T-helper 2 cell treated with Interferon-gamma antibody and Interleukin-4, amounts not matched to agents 100 ng/mL and 5 ng/mL, for 36 hours (primary cell): ENCODE measurements at regions not wholly inside any gene's neighbourhood (a gene's known extent, or its start where the extent isn't known, plus 50 kb on each side); places are given as distances from the start of the nearest gene placed in this dataset.

ENCODE experiments used
- intact Hi-C: fragments of 100-400 bp; cut with micrococcal nuclease; formaldehyde crosslinking; loops from one replicate; pipeline ENCODE4 v1.15.1; 2023

GRCh38 chr6:15995493-15995892, 133.4 kb upstream of the MYLIP start:
- intact Hi-C loops, result no loop called here

- intact Hi-C loops, result no loop called here
These were observed 133.9 kb upstream of the MYLIP start for GRCh38 chr6:15994814-15995459.

- intact Hi-C loops, result no loop called here
These were observed 135.1 kb upstream of the MYLIP start for GRCh38 chr6:15993716-15994228.

GRCh38 chr6:15990179-15990578, 138.7 kb upstream of the MYLIP start:
- intact Hi-C loops, result no loop called here

- intact Hi-C loops, result no loop called here
These were observed 139.5 kb upstream of the MYLIP start for GRCh38 chr6:15989397-15989796.

GRCh38 chr6:15987569-15987968, 141.3 kb upstream of the MYLIP start:
- intact Hi-C loops, result no loop called here

GRCh38 chr6:15986027-15986629, 142.8 kb upstream of the MYLIP start:
- intact Hi-C loops, result no loop called here

GRCh38 chr6:15985379-15985959, 143.4 kb upstream of the MYLIP start:
- intact Hi-C loops, result no loop called here

- intact Hi-C loops, result no loop called here
These were observed 146.9 kb upstream of the MYLIP start for GRCh38 chr6:15981956-15982355.

GRCh38 chr6:15980801-15981200, 148.1 kb upstream of the MYLIP start:
- intact Hi-C loops, result no loop called here

GRCh38 chr6:15978426-15978825, 150.5 kb upstream of the MYLIP start:
- intact Hi-C loops, result no loop called here

- intact Hi-C loops, result no loop called here
These were observed 151.8 kb upstream of the MYLIP start for GRCh38 chr6:15977050-15977449.

GRCh38 chr6:15974817-15975216, 154.1 kb upstream of the MYLIP start:
- intact Hi-C loops, result no loop called here

GRCh38 chr6:15970517-15970916, 158.4 kb upstream of the MYLIP start:
- intact Hi-C loops, result no loop called here

- intact Hi-C loops, result no loop called here
These were observed 159.6 kb upstream of the MYLIP start for GRCh38 chr6:15969236-15969778.

GRCh38 chr6:15968519-15968918, 160.4 kb upstream of the MYLIP start:
- intact Hi-C loops, result no loop called here

GRCh38 chr6:15966000-15966520, 162.8 kb upstream of the MYLIP start:
- intact Hi-C loops, result no loop called here

GRCh38 chr6:15962449-15962764, 166.5 kb upstream of the MYLIP start:
- intact Hi-C loops, result loop anchor here (5.0 kb wide), 2 partner anchors 60 to 170 kb away; no protein-coding TSS in a partner anchor

GRCh38 chr6:15961635-15962448, 167.0 kb upstream of the MYLIP start:
- intact Hi-C loops, result loop anchor here (5.0 kb wide), 2 partner anchors 60 to 170 kb away; no protein-coding TSS in a partner anchor

- intact Hi-C loops, result loop anchor here (5.0 kb wide), 2 partner anchors 59 to 171 kb away; no protein-coding TSS in a partner anchor
These were observed 167.9 kb upstream of the MYLIP start for GRCh38 chr6:15960740-15961634.
